K562 (cell line): ENCODE measurements at regions not wholly inside any gene's neighbourhood (a gene's known extent, or its start where the extent isn't known, plus 50 kb on each side); places are given as distances from the start of the nearest gene placed in this dataset.

ENCODE experiments used
- ATAC-seq: fragments of 200-7000 bp; cut with Tn5 transposase; 3 replicates; pipeline ENCODE4 v1.9.1; 2020; ENCODE audit warnings: moderate library complexity
- BruUV-seq: library from RNA; stranded (reverse); fragments of 400-500 nt; replicated peaks from 2 replicates; lab custom pipeline; 2021; lab: Mats Ljungman, UMichigan
- CTCF ChIA-PET: fragments of 300-600 bp; formaldehyde crosslinking; extraction: SDS; loops from one replicate; lab custom pipeline; 2021; ENCODE audit warnings: low intra/inter-chr PET ratio; lab: Yijun Ruan, JAX
- POLR2A ChIA-PET: fragments of 300-600, 350-650 bp; sonication (Branson Sonifier 250); formaldehyde crosslinking; extraction: SDS; loops from one replicate; lab custom pipeline; 2021; ENCODE audit warnings: antibody characterized with exemption, inconsistent platforms; lab: Yijun Ruan, JAX
- DNase-seq, 4 experiments: peaks; one replicate each; pipeline versions ENCODE4 v3.0.0 to v3.0.0-alpha.2; 2011 to 2018; ENCODE audit warnings: low spot score in 3 of 4, mixed read lengths in 3 of 4; ENCODE audit errors: extremely low read depth in 1 of 4
- FAIRE-seq: peaks from 2 replicates; lab custom pipeline; 2011; peaks lifted over from hg19 to GRCh38; lab: Jason Lieb, UNC
- H2AFZ ChIP-seq: 2 replicates; pipeline ENCODE4 v1.6.0; 2011; ENCODE audit warnings: low read depth, low read length, control low read depth, inconsistent platforms
- H3K27ac ChIP-seq: fragments of 200-600 bp; 3 replicates; pipeline ENCODE4 v1.8.0; 2011; ENCODE audit warnings: low read depth, mild to moderate bottlenecking, control low read depth, inconsistent platforms, low read length, moderate library complexity, mixed read lengths; ENCODE audit errors: extremely low read depth
- H3K27me3 ChIP-seq, 2 experiments: fragments of 300-600 bp in 1 of 2; 2 replicates in 1 of 2; 3 replicates in 1 of 2; pipeline versions ENCODE4 v1.6.0 to v1.8.0; 2011; ENCODE audit warnings: inconsistent platforms in 2 of 2, low read length in 2 of 2, mild to moderate bottlenecking in 1 of 2, mixed read lengths in 1 of 2, moderate library complexity in 1 of 2; ENCODE audit not compliant: control insufficient read depth in 2 of 2, insufficient read depth in 2 of 2
- H3K36me3 ChIP-seq: fragments of 300-600 bp; 3 replicates; pipeline ENCODE4 v1.8.0; 2011; ENCODE audit warnings: mild to moderate bottlenecking, low read length, inconsistent platforms; ENCODE audit not compliant: control insufficient read depth, insufficient read depth
- H3K4me1 ChIP-seq, 2 experiments: fragments of 200-600 bp in 1 of 2; replicated peaks in 1 of 2; 2 replicates in 1 of 2; 3 replicates in 1 of 2; pipeline versions ENCODE4 v1.5.1 to v1.8.0; 2011; ENCODE audit warnings: inconsistent platforms in 2 of 2, low read length in 2 of 2, mild to moderate bottlenecking in 1 of 2, mixed read lengths in 1 of 2, moderate library complexity in 1 of 2; ENCODE audit not compliant: control insufficient read depth in 2 of 2, insufficient read depth in 2 of 2
- H3K4me2 ChIP-seq: 2 replicates; pipeline ENCODE4 v1.6.1; 2011; ENCODE audit warnings: low read length, control low read depth, inconsistent platforms, mixed read lengths; ENCODE audit not compliant: insufficient read depth
- H3K4me3 ChIP-seq: fragments of 200-600 bp; sonication (generic), shearing (Covaris generic); 2 replicates; pipeline ENCODE4 v1.5.1; 2016; ENCODE audit warnings: control low read depth, inconsistent platforms
- H3K79me2 ChIP-seq: fragments of 200-600 bp; 3 replicates; pipeline ENCODE4 v1.8.0; 2011; ENCODE audit warnings: low read length, inconsistent platforms; ENCODE audit not compliant: control insufficient read depth, insufficient read depth
- H3K9ac ChIP-seq, 2 experiments: 2 replicates each; pipeline versions ENCODE4 v1.6.0 to v1.6.1; 2011; ENCODE audit warnings: low read depth in 2 of 2, low read length in 2 of 2, control low read depth in 1 of 2, inconsistent platforms in 1 of 2, mild to moderate bottlenecking in 1 of 2, mixed read lengths in 1 of 2; ENCODE audit not compliant: insufficient read depth in 1 of 2
- H3K9me1 ChIP-seq: one replicate; pipeline ENCODE4 v1.6.0; 2011; ENCODE audit warnings: inconsistent platforms, mild to moderate bottlenecking, low read length, moderate library complexity; ENCODE audit not compliant: control insufficient read depth, insufficient read depth
- H3K9me3 ChIP-seq: replicated peaks from 2 replicates; pipeline ENCODE4 v1.5.1; 2011; ENCODE audit warnings: low read depth, low read length, inconsistent platforms; ENCODE audit not compliant: control insufficient read depth, insufficient read depth
- H4K20me1 ChIP-seq: replicated peaks from 2 replicates; pipeline ENCODE4 v1.6.1; 2011; ENCODE audit warnings: low read length, inconsistent platforms, mixed read lengths; ENCODE audit not compliant: control insufficient read depth, insufficient read depth
- BCLAF1 ChIP-seq, 2 experiments: fragments of 450-650 bp in 1 of 2; IDR thresholded peaks; 2 replicates each; pipeline ENCODE4 v1.6.1; 2011 to 2017; ENCODE audit warnings: low read depth in 2 of 2, antibody characterized with exemption in 1 of 2, borderline replicate concordance in 1 of 2, low read length in 1 of 2, mild to moderate bottlenecking in 1 of 2, mixed read lengths in 1 of 2; ENCODE audit not compliant: control insufficient read depth in 1 of 2
- BRD4 ChIP-seq: fragments of 200-600 bp; sonication (generic); IDR thresholded peaks from 2 replicates; pipeline ENCODE4 v1.6.1; 2017; ENCODE audit warnings: inconsistent platforms
- ELF2 ChIP-seq: fragments of 250-450 bp; sonication (Bioruptor Pico); IDR thresholded peaks from 2 replicates; pipeline ENCODE4 v1.5.0; 2021; ENCODE audit warnings: mild to moderate bottlenecking
- KLF16 ChIP-seq: IDR thresholded peaks from 2 replicates; pipeline ENCODE4 v1.6.1; 2016; ENCODE audit warnings: antibody characterized with exemption
- NCOR1 ChIP-seq: fragments of 450-650 bp; IDR thresholded peaks from 2 replicates; pipeline ENCODE4 v1.6.1; 2016; ENCODE audit warnings: mild to moderate bottlenecking, moderate library complexity
- RHOXF2B ChIP-seq: fragments of 250-450 bp; sonication (Bioruptor Pico); conservative IDR thresholded peaks from 2 replicates; pipeline ENCODE4 v1.5.1; 2021
- SRSF9 ChIP-seq: fragments of 200-400 bp; formaldehyde crosslinking; IDR thresholded peaks from 2 replicates; pipeline ENCODE4 v1.6.1; 2017; ENCODE audit warnings: low read depth, low read length, borderline replicate concordance
- UBTF ChIP-seq, 2 experiments: IDR thresholded peaks; 2 replicates each; pipeline ENCODE4 v1.6.1; 2012; ENCODE audit warnings: improper control_type of control experiment in 2 of 2, low read depth in 2 of 2, low read length in 2 of 2, borderline replicate concordance in 1 of 2
- ZFP30 ChIP-seq: fragments of 250-450 bp; sonication (Bioruptor Pico); IDR thresholded peaks from 2 replicates; pipeline ENCODE4 v1.8.0; 2022; ENCODE audit warnings: moderate library complexity, mild to moderate bottlenecking, inconsistent platforms, borderline replicate concordance
- ZNF644 ChIP-seq: fragments of 200-800 bp; sonication (Bioruptor generic); IDR thresholded peaks from 2 replicates; pipeline ENCODE4 v1.6.1; 2016; ENCODE audit warnings: low read depth, missing genetic modification characterization, missing compliant biosample characterization
- ZNF778 ChIP-seq: fragments of 450-650 bp; formaldehyde crosslinking; IDR thresholded peaks from 2 replicates; pipeline ENCODE4 v1.4.0; 2020; ENCODE audit warnings: mild to moderate bottlenecking, moderate library complexity
- ZNF785 ChIP-seq: fragments of 250-450 bp; sonication (Bioruptor Pico); IDR thresholded peaks from 2 replicates; pipeline ENCODE4 v1.4.0; 2020; ENCODE audit warnings: mild to moderate bottlenecking
- WGBS: fragments of 100-300 bp; shearing (Covaris generic); methylation state at CpG from one replicate; pipeline ENCODE4 v1.1.6; 2016; ENCODE audit warnings: low coverage, mixed read lengths; ENCODE audit not compliant: insufficient coverage; ENCODE audit errors: missing lambda C conversion rate; 5-methylcytosine and 5-hydroxymethylcytosine counted together
- in situ Hi-C: fragments of 300-500 bp; cut with MboI; formaldehyde crosslinking; loops from 4 replicates; pipeline ENCODE4 v1.15.0; 2018; ENCODE audit warnings: inconsistent platforms, mixed read lengths
- intact Hi-C: fragments of 100-400 bp; cut with micrococcal nuclease; formaldehyde crosslinking; loops from 2 replicates; pipeline ENCODE4 v1.14.2; 2022

- Histone ChIP-seq H3K36me3 (no peaks in the 10 kb centered on the region), H3K9me3 (no peaks in the 10 kb centered on the region), H3K4me3 (no peak overlapping the region), H3K27ac (no peak overlapping the region), H3K9ac (no peak overlapping the region), H4K20me1 (no peaks in the 10 kb centered on the region), H3K4me1 (no peaks in the 10 kb centered on the region), H3K79me2 (no peaks in the 10 kb centered on the region), H2AFZ (no peak overlapping the region), H3K27me3 (peaks cover 0 to 13% of the 10 kb centered on the region in 2 experiments; a peak in 2 of 5 replicates), H3K9me1 (no peaks in the 10 kb centered on the region), H3K4me2 (no peak overlapping the region)
- in situ Hi-C loops, result no loop called here
- DNase-seq, result no peak
- WGBS, result 0% methylated on average over 10 of the region's 10 CpGs
- FAIRE-seq, result no peak
- POLR2A ChIA-PET, result interaction anchor here (0.6 kb wide), 1 partner anchor 249 kb away, joined by 3 read pairs; no protein-coding TSS in a partner anchor
- no TSS peak for BruUV-seq
- TF ChIP-seq ZNF778 (no peak), ZNF785 (CRISPR knock-in tag) (no peak), ZNF644 (no peak), KLF16 (no peak), BRD4 (no peak), RHOXF2B (CRISPR knock-in tag) (no peak), ELF2 (CRISPR knock-in tag) (no peak), BCLAF1 (IDR thresholded peaks at IDR 0.05; ENCODE audit: borderline replicate concordance in 1 of 2, control insufficient read depth in 1 of 2, low read depth in 2 of 2, low read length in 1 of 2) (no peak), NCOR1 (no peak), SRSF9 (no peak), ZFP30 (no peak), UBTF (IDR thresholded peaks at IDR 0.05; ENCODE audit: borderline replicate concordance in 1 of 2, low read depth in 2 of 2, low read length in 2 of 2) (no peak)
- CTCF ChIA-PET, result no interaction called here
- intact Hi-C loops, result no loop called here
- ATAC-seq, result no peak
Observed at GRCh38 chr16:54212893-54213292, 73.7 kb downstream of the IRX3 start.
